ENCODE measurements at regions not wholly inside any gene's neighbourhood (a gene's known extent, or its start where the extent isn't known, plus 50 kb on each side); places are given as distances from the start of the nearest gene placed in this dataset.

- Histone ChIP-seq H3K9me2 (ENCODE audit: insufficient read depth) (no peaks in the 10 kb centered on the region; the same call in 1 of the 2 replicates), H4K20me1 (replicated peaks; ENCODE audit: insufficient read depth) (no peaks in the 10 kb centered on the region), H3F3A (replicated peaks; ENCODE audit: low read depth) (no peaks in the 10 kb centered on the region), H3K4me2 (no peak overlapping the region), H2AFZ (no peak overlapping the region), H3K27me3 (ENCODE audit: insufficient read depth) (no peaks in the 10 kb centered on the region), H3K4me1 (ENCODE audit: insufficient read depth) (no peaks in the 10 kb centered on the region), H3K4me3 (no peak overlapping the region), H3K27ac (ENCODE audit: low read depth) (no peak overlapping the region), H3K36me3 (ENCODE audit: insufficient read depth) (no peaks in the 10 kb centered on the region), H3K79me2 (replicated peaks; ENCODE audit: insufficient read depth) (no peaks in the 10 kb centered on the region)
- Mint-ChIP-seq H3K4me3 (no peak overlapping the region), H3K27ac (no peak overlapping the region), H3K27me3 (ENCODE audit: insufficient read depth, low read depth, poor library complexity) (no peaks in the 10 kb centered on the region), H3K9me3 (no peaks in the 10 kb centered on the region; the same call in 2 of the 3 replicates), H3K4me1 (no peaks in the 10 kb centered on the region), H3K36me3 (ENCODE audit: low read depth) (no peaks in the 10 kb centered on the region)
- ATAC-seq: no peak
- no peak for DNase-seq (ENCODE audit: low spot score)
- TF ChIP-seq REST (IDR thresholded peaks at IDR 0.05; ENCODE audit: unreplicated experiment): no peak
- no peak for TF ChIP-seq STAT1 (IDR thresholded peaks at IDR 0.05; ENCODE audit: unreplicated experiment)
Observed at GRCh38 chr10:28849309-28849708, 172.0 kb downstream of the BAMBI start.

GRCh38 chr10:28849821-28850220 is 172.5 kb downstream of the BAMBI start:
- no peak overlapping the region for H3K4me2 ChIP-seq
- H2AFZ ChIP-seq: no peak overlapping the region; the same call in 1 of the 2 replicates
- Mint-ChIP-seq H3K36me3 (ENCODE audit: low read depth) (no peaks in the 10 kb centered on the region), H3K9me3 (no peaks in the 10 kb centered on the region; the same call in 2 of the 3 replicates), H3K27ac (no peak overlapping the region), H3K4me3 (no peak overlapping the region), H3K27me3 (ENCODE audit: insufficient read depth, low read depth, poor library complexity) (no peaks in the 10 kb centered on the region), H3K4me1 (no peaks in the 10 kb centered on the region)
- H3K27ac ChIP-seq (ENCODE audit: low read depth): no peak overlapping the region
- H3K9me2 ChIP-seq (ENCODE audit: insufficient read depth): no peaks in the 10 kb centered on the region; the same call in 1 of the 2 replicates
- no peak for TF ChIP-seq ZNF331 (CRISPR knock-in tag; IDR thresholded peaks at IDR 0.05; ENCODE audit: low read depth)
- TF ChIP-seq JUNB (IDR thresholded peaks at IDR 0.05; ENCODE audit: unreplicated experiment): no peak
- no peak for TF ChIP-seq CREB1 (CRISPR knock-in tag; IDR thresholded peaks at IDR 0.05; ENCODE audit: low read depth)
- no peak for TF ChIP-seq ZNF114 (CRISPR knock-in tag; IDR thresholded peaks at IDR 0.05)
- TF ChIP-seq ETS1 (IDR thresholded peaks at IDR 0.05): no peak
- TF ChIP-seq STAT1 (IDR thresholded peaks at IDR 0.05; ENCODE audit: unreplicated experiment): no peak
- no peak for TF ChIP-seq EZH2phosphoT487 (IDR thresholded peaks at IDR 0.05; ENCODE audit: unreplicated experiment)
- no peak for TF ChIP-seq EZH2 (IDR thresholded peaks at IDR 0.05; ENCODE audit: low read depth, unreplicated experiment)
- no peak for TF ChIP-seq CTCF (conservative IDR thresholded peaks at IDR 0.05; ENCODE audit: low read depth in 2 of 2)
- no peaks in the 10 kb centered on the region for H3K79me2 ChIP-seq (replicated peaks; ENCODE audit: insufficient read depth)
- H4K20me1 ChIP-seq (replicated peaks; ENCODE audit: insufficient read depth): no peaks in the 10 kb centered on the region
- no peaks in the 10 kb centered on the region for H3K4me1 ChIP-seq (ENCODE audit: insufficient read depth)
- H3K4me3 ChIP-seq: no peak overlapping the region
- H3K36me3 ChIP-seq (ENCODE audit: insufficient read depth): no peaks in the 10 kb centered on the region
- no peak for ATAC-seq
- no peak for DNase-seq (ENCODE audit: low spot score)
- H3F3A ChIP-seq (replicated peaks; ENCODE audit: low read depth): no peaks in the 10 kb centered on the region
- no peaks in the 10 kb centered on the region for H3K27me3 ChIP-seq (ENCODE audit: insufficient read depth)

Measured in GM23338 (cell line).